ENCODE measurements at regions not wholly inside any gene's neighbourhood (a gene's known extent, or its start where the extent isn't known, plus 50 kb on each side); places are given as distances from the start of the nearest gene placed in this dataset.

DNA sequence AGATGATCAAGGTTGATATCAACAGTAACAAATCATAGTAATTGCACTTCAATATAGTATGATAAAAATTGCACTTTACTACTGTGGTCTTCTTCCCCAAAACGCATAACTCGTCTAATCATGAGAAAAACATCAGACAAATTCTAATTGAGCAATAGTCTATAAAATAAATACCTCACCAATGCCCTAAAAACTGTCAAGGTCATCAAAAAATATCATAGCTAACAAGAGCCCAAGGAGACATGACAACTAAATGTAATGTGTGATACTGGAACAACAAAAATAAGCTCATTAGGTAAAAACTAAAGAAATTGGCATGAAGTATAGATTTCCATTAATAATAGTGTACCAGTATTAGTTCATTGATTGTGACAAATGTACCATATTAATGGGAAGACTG, 85.6 kb upstream of the LRRC3B start:
- TF ChIP-seq, protein P1, sequence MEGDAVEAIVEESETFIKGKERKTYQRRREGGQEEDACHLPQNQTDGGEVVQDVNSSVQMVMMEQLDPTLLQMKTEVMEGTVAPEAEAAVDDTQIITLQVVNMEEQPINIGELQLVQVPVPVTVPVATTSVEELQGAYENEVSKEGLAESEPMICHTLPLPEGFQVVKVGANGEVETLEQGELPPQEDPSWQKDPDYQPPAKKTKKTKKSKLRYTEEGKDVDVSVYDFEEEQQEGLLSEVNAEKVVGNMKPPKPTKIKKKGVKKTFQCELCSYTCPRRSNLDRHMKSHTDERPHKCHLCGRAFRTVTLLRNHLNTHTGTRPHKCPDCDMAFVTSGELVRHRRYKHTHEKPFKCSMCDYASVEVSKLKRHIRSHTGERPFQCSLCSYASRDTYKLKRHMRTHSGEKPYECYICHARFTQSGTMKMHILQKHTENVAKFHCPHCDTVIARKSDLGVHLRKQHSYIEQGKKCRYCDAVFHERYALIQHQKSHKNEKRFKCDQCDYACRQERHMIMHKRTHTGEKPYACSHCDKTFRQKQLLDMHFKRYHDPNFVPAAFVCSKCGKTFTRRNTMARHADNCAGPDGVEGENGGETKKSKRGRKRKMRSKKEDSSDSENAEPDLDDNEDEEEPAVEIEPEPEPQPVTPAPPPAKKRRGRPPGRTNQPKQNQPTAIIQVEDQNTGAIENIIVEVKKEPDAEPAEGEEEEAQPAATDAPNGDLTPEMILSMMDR (IDR thresholded peaks at IDR 0.05; ENCODE audit: low read depth, low read length) = no peak
- TF ChIP-seq POLR2A (IDR thresholded peaks at IDR 0.05; ENCODE audit: extremely low read depth, insufficient read length) = no peak
- TF ChIP-seq, protein P2, sequence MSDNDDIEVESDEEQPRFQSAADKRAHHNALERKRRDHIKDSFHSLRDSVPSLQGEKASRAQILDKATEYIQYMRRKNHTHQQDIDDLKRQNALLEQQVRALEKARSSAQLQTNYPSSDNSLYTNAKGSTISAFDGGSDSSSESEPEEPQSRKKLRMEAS (IDR thresholded peaks at IDR 0.05; ENCODE audit: low read depth, low read length) = no peak
- TF ChIP-seq MYC (IDR thresholded peaks at IDR 0.05; ENCODE audit: low read depth, low read length) = no peak
- no peak for DNase-seq (ENCODE audit: low read depth)
- H3K4me3 ChIP-seq (ENCODE audit: low read depth, low read length) = no peak overlapping the region

DNA sequence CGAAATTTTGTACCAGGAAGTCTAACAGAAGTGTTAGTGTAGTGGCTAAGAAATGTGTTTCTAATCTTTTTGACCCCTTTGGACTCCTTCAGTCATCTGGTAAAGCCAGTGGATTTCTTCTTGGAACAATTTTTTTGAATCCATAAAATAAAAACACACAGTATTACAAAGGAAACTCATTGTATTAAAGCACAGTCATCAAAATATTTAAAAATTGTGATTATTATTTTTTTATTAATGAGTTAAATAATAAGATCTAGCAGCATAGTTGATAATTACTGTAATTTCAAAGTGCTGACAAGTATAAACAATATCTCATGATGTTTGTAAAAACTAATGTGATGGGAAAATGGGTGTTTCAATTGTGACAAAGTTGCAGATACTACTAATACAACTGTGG, 72.2 kb upstream of the LRRC3B start:
- no peak overlapping the region for H3K4me3 ChIP-seq (ENCODE audit: low read depth, low read length)
- DNase-seq (ENCODE audit: low read depth) = no peak
- TF ChIP-seq POLR2A (IDR thresholded peaks at IDR 0.05; ENCODE audit: extremely low read depth, insufficient read length) (no peak), MYC (IDR thresholded peaks at IDR 0.05; ENCODE audit: low read depth, low read length) (no peak)
- TF ChIP-seq, protein P2 (IDR thresholded peaks at IDR 0.05; ENCODE audit: low read depth, low read length) = no peak
- TF ChIP-seq, protein P1 (IDR thresholded peaks at IDR 0.05; ENCODE audit: low read depth, low read length) = no peak

DNA sequence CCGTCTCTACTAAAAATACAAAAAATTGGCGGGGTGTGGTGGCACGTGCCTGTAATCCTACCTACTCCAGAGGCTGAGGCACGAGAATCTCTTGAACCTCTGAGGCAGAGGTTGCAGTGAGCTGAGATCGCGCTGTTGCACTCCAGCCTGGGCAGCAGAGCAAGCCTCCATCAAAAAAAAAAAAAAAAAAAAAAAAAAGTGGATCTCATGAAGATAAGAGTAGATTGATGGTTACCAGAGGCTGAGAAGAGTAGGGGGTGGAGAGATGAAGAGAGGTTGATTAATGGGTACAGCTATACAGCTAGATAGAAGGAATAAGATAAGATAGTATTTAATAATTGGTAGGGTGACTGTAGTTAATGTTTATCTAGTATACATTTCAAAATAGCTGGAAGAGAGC, 65.9 kb upstream of the LRRC3B start:
- TF ChIP-seq, protein P1 (IDR thresholded peaks at IDR 0.05; ENCODE audit: low read depth, low read length) = no peak
- TF ChIP-seq POLR2A (IDR thresholded peaks at IDR 0.05; ENCODE audit: extremely low read depth, insufficient read length) (no peak), MYC (IDR thresholded peaks at IDR 0.05; ENCODE audit: low read depth, low read length) (no peak)
- TF ChIP-seq, protein P2 (IDR thresholded peaks at IDR 0.05; ENCODE audit: low read depth, low read length) = no peak
- no peak for DNase-seq (ENCODE audit: low read depth)
- no peak overlapping the region for H3K4me3 ChIP-seq (ENCODE audit: low read depth, low read length)

DNA sequence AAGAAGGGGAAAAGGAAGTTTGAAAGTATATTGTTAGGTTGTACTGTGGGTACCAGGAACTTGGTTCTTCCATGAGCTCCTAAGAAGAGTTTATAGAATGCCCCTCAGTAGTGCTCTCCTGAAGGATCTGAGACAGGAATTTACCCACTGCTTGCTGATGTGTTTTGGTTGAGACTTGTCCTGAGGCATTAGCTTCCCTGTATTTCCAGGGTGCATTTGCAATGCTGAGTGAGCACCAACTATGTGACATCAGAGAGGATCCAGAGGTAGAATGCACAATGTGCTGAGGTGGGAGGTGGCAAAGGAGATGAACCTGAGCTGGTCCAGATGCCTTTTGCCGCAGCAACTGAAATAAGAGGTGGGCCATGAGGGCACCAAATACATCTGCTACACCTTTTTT, 64.3 kb upstream of the LRRC3B start:
- TF ChIP-seq MYC (IDR thresholded peaks at IDR 0.05; ENCODE audit: low read depth, low read length) = no peak
- no peak for TF ChIP-seq POLR2A (IDR thresholded peaks at IDR 0.05; ENCODE audit: extremely low read depth, insufficient read length)
- TF ChIP-seq, protein P1 (IDR thresholded peaks at IDR 0.05; ENCODE audit: low read depth, low read length) = no peak
- TF ChIP-seq, protein P2 (IDR thresholded peaks at IDR 0.05; ENCODE audit: low read depth, low read length) = no peak
- no peak overlapping the region for H3K4me3 ChIP-seq (ENCODE audit: low read depth, low read length)
- DNase-seq (ENCODE audit: low read depth) = no peak

DNA sequence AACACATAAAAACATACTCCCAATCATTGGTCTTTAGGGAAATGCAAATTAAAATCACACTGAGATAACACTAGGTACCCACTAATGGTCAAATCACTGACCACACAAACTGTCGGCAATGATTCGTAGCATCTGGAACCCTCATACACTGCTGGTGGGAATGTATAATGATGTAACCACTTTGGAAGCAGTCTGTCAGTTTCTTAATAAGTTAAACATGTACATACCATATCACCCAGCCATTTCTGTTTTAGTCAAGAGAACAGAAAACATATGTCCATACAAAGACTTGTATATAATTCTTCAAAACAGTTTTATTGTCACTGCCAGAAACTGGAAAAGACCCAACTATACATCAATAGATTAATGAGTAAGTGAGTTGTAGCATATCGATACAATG, 63.3 kb upstream of the LRRC3B start:
- TF ChIP-seq, protein P1 (IDR thresholded peaks at IDR 0.05; ENCODE audit: low read depth, low read length) = no peak
- no peak for TF ChIP-seq POLR2A (IDR thresholded peaks at IDR 0.05; ENCODE audit: extremely low read depth, insufficient read length)
- TF ChIP-seq MYC (IDR thresholded peaks at IDR 0.05; ENCODE audit: low read depth, low read length) = no peak
- TF ChIP-seq, protein P2 (IDR thresholded peaks at IDR 0.05; ENCODE audit: low read depth, low read length) = no peak
- H3K4me3 ChIP-seq (ENCODE audit: low read depth, low read length) = no peak overlapping the region
- DNase-seq (ENCODE audit: low read depth) = no peak

DNA sequence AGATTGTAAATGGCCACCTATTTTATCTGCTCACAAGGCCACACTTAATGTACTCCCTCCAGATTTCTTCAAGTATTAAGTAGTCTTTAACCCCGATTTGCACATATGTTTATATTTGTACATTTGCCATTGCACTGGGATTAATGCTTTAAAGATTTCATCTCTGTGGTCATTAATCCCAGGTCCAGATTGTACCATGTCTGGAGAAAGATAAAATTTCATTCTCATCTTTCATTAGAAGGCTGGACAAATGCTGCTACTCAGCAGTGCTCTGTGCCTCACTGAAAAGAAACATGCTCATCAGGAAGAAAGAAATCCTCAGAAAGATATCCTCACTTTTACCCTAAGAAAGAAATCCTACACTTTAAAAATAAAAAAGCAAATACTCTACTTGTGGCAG, 62.5 kb upstream of the LRRC3B start:
- H3K4me3 ChIP-seq (ENCODE audit: low read depth, low read length) = no peak overlapping the region
- no peak for DNase-seq (ENCODE audit: low read depth)
- no peak for TF ChIP-seq MYC (IDR thresholded peaks at IDR 0.05; ENCODE audit: low read depth, low read length)
- no peak for TF ChIP-seq POLR2A (IDR thresholded peaks at IDR 0.05; ENCODE audit: extremely low read depth, insufficient read length)
- TF ChIP-seq, protein P1 (IDR thresholded peaks at IDR 0.05; ENCODE audit: low read depth, low read length) = no peak
- TF ChIP-seq, protein P2 (IDR thresholded peaks at IDR 0.05; ENCODE audit: low read depth, low read length) = no peak
